HG02870 (cell line): ENCODE measurements at regions not wholly inside any gene's neighbourhood (a gene's known extent, or its start where the extent isn't known, plus 50 kb on each side); places are given as distances from the start of the nearest gene placed in this dataset.
"Not testable (repeated sequence)": the region's sequence is repeated elsewhere in the genome, so short reads cannot be mapped to it uniquely, and the experiment has no call there.

ENCODE experiments used
- ATAC-seq: cut with Tn5 transposase; IDR thresholded peaks from one replicate; pipeline ENCODE4 v1.9.1; 2021; ENCODE audit warnings: mild to moderate bottlenecking, moderate library complexity; ENCODE audit not compliant: unreplicated experiment

GRCh38 chr10:8332730-8333111, 278.2 kb downstream of the GATA3 start:
- no peak for ATAC-seq

- no peak for ATAC-seq
These were observed 280.1 kb downstream of the GATA3 start for GRCh38 chr10:8334631-8335030.

DNA sequence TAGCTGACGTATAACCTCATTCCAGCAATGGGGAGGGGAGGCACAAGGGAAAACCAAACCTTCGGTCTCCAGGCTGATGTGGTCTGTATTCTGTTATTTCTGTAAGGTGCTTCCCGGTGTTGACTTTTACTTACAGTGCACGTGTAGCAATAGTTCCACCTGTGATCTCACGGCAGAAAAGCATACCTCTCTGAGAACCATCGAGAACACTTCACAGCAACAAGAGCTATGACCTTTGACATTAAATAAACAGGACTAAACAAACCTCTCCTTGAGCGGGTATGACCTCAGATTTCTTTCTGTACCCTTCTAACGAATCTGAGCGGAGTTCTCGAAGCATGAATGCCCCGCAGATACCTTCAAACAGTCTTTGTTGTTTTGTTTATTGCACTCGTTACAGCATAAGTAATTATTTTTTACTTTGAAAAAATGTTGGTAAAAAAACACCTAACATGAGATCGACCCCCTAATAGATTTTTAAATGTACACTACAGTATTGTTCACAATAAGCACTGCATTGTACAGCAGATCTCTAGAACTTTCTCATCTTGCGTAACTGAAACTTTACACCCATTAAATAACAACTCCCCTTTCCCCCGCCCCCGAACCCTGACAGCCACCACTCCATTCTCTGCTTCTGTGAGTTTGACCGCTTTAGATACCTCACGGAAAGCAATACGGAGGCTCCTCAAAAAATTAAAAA, 282.3 kb downstream of the GATA3 start:
- no peak for ATAC-seq

GRCh38 chr10:8337332-8337651, 282.8 kb downstream of the GATA3 start:
- no peak for ATAC-seq

DNA sequence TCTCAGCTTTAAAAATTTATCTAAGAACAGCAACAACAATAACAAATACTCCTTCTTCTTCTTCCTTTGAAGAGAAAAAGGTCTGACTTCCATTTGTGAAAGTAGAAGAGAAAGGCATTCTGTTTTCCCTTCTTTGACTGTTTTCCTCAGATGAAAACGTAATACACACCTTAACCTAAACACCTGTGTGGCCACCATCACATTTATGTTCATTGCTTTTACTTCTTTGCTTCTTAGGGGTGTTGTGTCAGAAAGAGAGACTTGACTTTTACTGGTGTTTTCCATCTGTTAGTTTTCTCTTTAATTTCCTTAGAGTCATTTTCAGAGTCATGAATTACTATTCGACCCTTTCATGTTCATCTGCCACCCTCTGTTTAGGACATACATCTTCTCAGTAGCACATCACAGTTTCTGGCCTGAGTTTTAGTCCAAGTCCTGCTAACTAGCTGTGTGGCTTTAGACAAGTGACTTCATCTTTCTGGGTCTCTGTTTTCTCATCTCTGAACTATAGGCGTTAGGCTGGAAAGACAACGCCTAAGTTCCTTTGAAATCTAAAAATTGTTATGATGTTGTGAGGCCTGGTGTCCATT, 283.8 kb downstream of the GATA3 start:
- ATAC-seq = no peak

- ATAC-seq = no peak
These were observed 290.3 kb downstream of the GATA3 start for GRCh38 chr10:8344756-8345155.

GRCh38 chr10:8346861-8347260, 292.4 kb downstream of the GATA3 start:
- no peak for ATAC-seq

DNA sequence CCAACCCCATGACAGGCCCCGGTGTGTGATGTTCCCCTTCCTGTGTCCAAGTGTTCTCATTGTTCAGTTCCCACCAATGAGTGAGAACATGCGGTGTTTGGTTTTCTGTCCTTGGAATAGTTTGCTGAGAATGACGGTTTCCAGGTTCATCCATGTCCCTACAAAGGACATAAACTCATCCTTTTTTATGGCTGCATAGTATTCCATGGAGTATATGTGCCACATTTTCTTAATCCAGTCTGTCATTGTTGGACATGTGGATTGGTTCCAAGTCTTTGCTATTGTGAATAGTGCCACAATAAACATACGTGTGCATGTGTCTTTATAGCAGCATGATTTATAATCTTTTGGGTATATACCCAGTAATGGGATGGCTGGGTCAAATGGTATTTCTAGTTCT, 293.1 kb downstream of the GATA3 start:
- not testable (repeated sequence) for ATAC-seq

DNA sequence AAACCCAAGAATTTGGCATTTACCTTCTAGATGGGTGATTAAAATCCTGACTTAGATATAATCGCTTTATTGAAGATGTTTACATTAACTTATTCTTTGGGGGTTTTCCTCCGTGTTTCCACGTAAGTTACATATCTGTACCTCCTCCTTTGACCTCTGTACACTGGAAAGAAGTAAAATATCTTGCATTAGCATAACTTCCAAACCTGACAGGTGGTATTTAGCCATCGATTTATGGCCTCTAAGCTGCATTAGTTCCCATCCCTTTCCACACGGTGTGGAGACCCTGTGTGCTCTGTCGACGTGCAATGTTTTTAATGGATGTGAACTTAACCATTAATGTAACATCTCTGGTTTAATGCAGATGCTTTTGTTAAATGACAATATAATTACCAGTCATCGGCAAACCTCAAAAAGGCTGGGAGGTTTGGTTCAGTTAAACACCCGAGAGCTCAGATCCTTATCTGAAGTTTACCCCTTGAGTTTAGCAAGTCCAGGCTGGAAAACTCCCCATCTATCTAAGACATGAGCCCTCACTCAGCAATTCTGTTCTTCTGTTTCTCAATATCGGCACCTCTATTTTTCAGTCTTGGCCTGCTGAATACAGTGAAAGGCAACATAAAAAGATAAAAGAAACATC, 295.2 kb downstream of the GATA3 start:
- ATAC-seq = no peak

GRCh38 chr10:8350250-8350967, 295.9 kb downstream of the GATA3 start:
- no peak for ATAC-seq

DNA sequence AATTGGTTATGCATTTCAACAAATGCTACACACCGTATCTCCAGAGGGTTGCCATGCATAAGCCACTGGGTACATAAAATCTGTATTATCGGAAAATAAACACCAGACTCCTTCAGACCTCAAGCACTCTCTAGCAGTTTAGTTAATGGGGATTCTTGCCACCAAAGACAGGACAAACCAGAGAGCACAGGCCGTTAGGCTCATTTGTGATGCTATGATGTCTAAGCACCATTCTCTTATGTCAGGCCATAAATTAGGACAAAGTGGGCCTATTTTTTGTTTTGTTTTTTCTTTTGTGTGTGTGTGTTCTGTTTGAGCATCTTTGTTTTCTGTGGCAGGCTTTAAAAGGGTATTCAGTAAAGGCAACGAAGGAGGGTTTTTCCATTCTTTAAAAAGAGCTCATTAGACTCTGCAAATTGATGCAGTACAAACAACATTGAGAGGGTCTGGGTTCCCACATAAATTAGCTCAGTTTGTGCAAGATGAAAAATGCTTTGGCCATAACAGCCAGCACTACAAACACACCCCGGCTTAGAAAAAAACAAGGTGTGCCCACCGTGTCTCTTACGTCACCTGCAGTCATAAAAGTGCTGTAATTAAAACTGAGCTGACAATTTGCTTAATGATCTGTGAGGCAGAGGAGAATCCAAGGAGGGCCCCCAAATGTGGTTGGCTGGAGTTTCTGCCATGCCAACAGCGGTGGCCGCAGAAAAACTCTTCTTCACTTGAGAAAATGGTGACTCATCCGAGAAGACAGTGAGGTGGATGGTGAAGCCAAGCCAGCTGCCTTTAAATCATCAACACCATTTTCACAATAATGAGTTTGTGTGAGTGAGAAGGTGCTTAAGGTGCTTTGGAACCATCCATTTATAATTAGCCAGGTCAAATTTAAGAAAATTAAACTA, 297.9 kb downstream of the GATA3 start:
- ATAC-seq = no peak

GRCh38 chr10:8356283-8356682, 301.8 kb downstream of the GATA3 start:
- no peak for ATAC-seq

DNA sequence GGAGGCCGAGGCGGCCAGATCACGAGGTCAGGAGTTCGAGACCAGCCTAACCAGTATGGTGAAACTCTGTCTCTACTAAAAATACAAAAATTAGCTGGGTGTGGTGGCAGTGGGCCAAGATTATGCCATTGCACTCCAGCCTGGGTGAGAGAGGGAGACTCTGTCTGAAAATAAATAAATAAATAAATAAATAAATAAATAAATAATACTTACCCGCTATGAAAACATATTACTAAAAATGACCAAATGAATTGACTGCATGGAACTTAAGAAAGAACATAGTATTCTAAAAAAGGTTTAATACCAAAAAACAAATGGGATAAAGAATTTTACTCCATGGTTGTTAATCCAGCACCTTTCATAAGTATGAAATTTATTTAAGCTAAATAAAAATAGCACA, 305.0 kb downstream of the GATA3 start:
- ATAC-seq = no peak

DNA sequence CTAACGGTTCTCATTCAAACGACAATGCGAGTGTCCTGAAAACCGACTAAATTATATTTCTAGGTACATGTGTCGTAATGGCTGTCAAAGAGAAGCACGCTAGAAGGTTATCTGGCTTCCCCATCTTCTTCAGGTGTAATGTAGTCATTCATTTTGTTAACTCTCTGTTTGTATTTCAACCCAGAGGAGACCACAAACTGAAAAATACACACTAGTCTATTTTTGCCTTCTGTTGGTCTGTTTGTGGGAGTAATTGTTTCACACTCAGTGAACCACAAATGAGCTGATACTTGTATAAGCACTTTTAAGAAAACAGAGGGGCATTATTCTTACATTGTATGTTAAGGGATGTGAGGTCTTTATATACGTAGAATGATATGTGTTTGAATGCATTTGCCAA, 305.9 kb downstream of the GATA3 start:
- ATAC-seq = peak; percentile 54

DNA sequence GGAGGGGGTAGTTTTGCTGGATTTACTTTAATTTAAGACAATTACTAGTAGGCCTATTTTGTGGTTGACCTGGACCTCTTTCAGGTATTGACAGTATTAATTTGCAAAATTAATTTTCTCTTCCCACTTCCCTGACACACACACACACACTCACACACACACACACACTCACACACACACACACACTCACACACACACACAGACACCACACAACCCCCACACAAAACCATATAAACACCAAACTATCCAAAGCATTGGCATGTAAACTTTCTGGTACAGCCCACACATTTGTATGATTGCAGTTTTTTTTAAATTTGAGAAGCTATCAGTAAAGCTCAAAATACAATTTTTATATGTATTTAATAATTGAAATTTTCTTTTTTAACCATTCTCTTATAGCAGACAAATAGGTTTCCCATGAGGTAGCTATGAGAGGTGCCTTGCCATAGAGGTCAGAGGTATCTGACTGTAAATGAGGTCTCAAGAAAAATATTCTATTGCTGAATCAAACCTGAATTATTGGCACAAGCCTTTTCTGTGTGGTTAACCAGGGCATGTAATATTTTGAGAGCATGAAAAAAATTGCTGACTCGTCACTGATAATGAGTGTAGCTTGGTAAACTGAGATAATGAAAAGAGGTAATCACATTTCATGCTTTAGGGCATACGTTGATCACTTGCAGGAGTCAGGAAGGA, 306.5 kb downstream of the GATA3 start:
- ATAC-seq = no peak

- ATAC-seq = no peak
These were observed 307.0 kb downstream of the GATA3 start for GRCh38 chr10:8361510-8361844.

DNA sequence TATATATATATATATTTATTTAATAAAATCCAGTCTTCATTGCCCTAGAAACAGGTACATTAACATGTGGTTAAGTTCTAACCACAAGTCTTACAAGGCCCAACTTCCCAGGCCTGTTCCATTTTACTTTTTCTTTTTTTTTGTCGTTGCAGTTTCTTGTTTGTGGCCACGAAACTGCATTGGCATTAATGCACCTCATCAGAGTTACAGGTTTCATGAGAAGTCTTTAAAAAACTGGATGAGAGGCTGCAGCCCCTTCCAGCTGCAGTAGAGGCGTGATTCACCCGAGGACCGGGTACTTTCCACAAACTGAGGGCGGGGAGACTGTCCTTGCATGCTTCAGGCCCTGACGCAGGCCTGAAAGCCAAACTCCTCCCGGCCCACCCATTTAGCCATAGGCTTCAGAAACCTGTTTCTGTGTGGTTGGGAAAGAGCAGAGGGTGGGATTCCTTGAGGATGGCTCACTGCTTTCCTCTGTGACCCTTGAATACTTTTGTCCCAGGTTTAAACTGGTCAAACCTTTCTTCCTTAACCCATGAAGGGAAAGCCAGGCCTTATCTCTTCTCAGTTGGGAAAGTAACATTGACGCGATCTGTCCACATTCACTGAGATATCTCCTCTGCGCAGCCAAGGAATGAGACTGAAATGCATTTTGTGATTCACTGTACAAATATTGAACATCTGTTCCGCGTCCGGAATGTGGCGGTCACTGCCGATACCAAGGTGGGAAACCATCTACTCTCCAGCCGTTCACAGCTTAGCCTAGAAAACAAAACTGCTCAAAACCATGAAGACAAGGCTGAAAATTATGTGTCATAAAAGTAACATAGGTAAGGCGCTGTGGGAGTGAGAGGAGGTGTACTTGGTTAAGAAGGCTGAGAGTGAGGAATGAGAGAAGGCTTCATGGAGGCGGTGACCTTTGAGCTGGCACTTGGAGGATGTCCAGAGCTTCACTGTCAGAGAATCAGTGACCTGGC, 311.7 kb downstream of the GATA3 start:
- no peak for ATAC-seq

GRCh38 chr10:8367672-8368411, 313.4 kb downstream of the GATA3 start:
- ATAC-seq = not testable (repeated sequence)

GRCh38 chr10:8369666-8370065, 315.2 kb downstream of the GATA3 start:
- ATAC-seq = peak; percentile 75
